NAMALWA (cell line): ENCODE measurements at regions not wholly inside any gene's neighbourhood (a gene's known extent, or its start where the extent isn't known, plus 50 kb on each side); places are given as distances from the start of the nearest gene placed in this dataset.

Source experiments
- DNase-seq: peaks from one replicate; pipeline ENCODE4 v3.0.0-alpha.2; 2015; ENCODE audit warnings: low spot score

GRCh38 chr11:69918231-69918937 is 99.2 kb upstream of the FGF3 start:
- no peak for DNase-seq

GRCh38 chr11:69918938-69919650 is 99.9 kb upstream of the FGF3 start:
- DNase-seq = peak; percentile 72

GRCh38 chr11:69919659-69920344 is 100.6 kb upstream of the FGF3 start:
- no peak for DNase-seq

DNA sequence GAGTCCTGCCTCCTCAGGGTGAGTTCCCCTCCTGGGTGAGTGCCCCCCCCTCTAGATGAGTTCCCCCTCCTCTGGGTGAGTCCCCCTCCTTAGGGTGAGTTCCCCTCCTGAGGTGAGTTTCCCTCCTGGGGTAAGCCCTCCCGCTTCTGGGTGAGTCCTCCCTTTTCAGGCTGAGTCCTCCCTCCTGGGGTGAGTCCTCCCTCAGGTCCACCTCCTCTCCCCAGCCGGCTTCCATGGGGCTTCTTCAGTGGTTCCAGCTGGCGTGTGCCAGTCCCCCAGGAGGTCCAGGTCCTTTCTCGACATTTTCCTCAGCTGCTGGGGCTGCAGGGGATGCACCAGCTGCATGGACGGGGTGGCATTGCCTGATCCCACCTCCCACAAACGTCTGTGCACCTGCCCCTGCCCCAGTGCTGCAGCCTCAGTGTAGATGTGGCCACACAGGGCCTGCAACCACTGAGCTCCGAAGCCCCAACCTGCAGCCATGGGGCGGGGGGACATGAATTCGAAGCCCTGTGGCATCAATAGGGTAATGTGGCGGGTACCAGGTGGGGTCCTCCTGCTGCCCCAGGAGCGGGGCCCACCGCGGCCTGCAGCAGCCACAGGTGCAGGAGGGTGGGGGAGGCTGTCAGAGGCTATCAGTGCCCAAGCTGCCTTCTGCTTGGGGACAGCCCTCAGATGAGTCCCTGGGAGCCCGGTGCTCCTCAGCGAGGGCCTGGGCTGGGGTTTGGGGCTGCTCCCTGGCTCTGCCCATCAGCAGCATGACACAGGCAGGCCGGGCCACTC is 101.3 kb upstream of the FGF3 start:
- no peak for DNase-seq

GRCh38 chr11:69921128-69922014 is 102.2 kb upstream of the FGF3 start:
- no peak for DNase-seq

GRCh38 chr11:69922015-69922595 is 102.9 kb upstream of the FGF3 start:
- DNase-seq = no peak

- no peak for DNase-seq
Measured at GRCh38 chr11:69922596-69923111, 103.4 kb upstream of the FGF3 start.

DNA sequence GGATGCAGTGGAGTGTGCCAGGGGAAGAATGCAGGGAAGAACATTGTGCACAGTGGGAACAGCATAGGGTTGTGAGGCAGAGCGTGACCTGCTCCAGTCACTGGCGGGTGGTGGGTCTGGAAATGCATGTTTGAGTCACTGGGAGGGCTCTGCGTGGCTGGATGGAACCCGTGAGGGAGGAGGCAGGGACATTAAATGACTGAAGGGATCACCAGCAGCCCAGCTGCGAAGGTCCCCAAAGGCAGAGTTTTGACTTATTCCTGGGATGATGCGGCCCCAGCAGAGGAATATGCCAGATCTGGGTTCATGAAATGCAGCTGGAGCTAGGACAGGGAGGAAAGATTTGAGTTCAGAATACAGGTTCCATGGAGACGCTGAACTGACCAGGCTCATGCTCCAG is 104.0 kb upstream of the FGF3 start:
- DNase-seq = no peak

- DNase-seq = no peak
Measured at GRCh38 chr11:69923641-69924307, 104.6 kb upstream of the FGF3 start.

DNA sequence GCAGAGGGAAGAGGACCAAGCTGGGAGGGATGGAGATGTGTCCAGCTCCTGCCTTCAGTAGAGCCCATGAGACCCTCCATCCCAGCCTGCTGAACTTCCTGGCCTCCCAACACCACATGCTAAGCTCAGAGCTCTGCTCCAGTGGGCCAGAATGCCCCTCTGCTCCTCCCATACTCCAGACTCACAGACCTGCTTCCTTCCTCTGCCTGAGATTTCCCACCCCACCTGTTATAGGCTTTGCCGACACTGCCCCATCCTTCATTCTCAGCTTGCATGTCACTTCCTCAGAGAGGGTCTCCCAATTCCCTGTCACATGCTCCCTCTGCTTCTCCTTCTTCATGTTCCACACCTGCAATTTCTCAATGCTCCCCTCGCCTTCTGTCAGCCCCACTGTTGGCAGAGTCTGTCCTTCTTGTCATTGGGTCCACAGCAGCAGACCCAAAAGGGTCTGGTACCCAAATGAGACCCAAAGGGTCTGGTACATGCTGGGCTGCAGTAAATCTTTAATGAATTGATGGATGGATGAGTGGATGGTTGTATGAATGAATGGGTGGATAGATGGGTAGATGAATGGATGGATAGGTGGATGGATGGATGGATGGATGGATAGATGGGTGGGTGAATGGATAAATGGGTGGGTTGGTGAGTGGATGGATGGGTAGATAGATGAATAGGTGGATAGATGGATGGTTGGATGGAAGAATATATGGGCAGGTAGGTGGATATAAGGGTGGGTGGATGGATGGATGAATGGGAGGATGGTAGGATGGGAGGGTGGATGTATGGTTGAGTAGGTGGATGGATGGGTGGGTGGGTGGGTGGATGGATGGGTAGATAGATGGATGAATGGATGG is 105.3 kb upstream of the FGF3 start:
- no peak for DNase-seq

DNA sequence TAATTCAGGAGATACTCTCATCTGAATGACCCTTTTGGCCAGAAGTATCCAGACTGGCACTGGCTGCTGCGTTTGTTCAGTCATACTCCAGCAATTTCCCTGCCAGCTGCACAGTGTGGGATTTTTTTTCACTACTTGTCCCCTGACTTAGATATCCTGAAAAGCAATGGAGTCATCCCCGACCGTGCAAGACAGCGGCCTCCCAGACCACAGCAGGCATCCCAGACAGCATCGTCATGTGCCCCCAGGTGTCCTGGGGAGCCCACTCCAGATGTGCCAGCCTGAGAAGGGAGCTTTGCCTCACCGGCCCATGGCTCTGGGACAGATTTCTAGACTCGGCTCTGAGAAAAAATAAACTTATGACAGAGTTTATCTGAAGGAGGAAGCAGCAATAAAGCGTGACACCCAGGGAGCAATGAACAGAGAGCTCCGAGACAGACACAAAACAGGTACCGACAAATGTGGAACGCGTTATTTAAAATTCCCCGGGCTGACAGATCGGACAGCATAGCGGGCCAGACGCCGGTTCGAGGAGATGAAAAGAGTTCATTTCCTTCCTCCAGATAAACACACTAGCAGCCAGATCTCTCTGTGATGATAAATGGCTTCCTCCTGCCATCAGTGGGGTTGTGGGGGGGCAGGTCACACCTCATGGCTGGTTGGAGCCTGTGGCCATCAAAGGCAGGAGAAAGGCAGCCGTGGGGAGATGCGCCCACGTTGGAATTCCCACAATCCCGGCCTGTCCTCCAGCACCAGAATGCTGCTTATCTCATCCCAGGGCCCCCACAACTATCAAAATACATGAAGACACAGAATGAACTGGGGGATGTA is 106.4 kb upstream of the FGF3 start:
- DNase-seq = no peak

DNA sequence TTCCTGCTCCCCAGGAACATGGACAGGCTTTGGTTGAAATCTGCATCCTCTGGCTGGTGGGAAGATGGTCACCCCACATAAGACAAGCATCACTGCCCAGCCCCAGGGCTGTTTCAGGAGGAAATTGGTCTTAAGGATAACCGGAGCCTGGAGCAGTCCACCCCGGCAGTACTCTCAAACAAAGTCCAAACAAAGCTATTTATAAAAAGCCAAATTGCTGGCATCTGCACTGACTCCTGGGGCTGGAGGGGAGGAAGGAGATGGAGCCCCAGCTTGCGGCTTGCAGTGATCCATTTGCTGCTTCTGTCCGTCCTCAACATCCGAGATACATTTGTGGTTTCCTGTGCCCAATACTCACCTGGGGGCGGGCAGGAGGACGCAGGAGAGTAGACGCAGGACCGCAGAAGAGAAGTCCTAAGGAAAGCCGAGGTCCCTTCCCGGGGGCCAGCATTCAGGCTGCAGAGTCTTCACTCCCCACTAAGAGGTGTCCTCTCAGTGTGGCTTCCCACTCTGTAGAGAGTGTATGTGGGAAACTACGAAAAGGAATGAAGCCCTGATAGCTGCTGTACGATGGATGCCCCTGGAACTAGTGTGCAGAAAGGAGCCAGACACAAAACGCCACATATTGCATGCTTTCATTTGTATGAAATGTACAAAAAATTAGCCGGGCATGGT is 107.3 kb upstream of the FGF3 start:
- no peak for DNase-seq

GRCh38 chr11:69928121-69928520 is 108.9 kb upstream of the FGF3 start:
- DNase-seq = no peak

DNA sequence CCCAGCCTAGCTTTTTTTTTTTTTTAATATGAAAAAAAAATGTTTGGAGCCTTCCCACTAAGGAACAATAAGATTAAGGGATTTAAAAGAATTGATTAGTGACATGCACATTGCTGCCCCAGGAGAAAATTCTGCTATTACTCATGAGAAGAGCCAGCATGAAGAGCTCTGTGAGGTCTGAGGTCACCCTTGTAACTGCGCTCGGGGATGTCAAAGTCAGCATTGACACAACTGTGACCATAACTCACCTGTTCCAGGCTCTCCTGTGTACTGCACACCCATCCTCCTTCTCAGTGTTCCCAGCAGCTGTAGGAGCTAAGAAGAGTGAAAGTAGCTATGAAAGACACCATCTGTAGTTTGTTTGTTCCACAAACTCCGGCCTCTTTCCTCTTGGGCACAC is 109.8 kb upstream of the FGF3 start:
- DNase-seq = no peak

GRCh38 chr11:69930081-69931059 is 111.2 kb upstream of the FGF3 start:
- DNase-seq = no peak
